Central memory CD4-positive, alpha-beta T cell (primary cell): ENCODE measurements at regions not wholly inside any gene's neighbourhood (a gene's known extent, or its start where the extent isn't known, plus 50 kb on each side); places are given as distances from the start of the nearest gene placed in this dataset.

ENCODE experiments used
- DNase-seq: peaks from one replicate; pipeline ENCODE4 v3.0.0; 2022

GRCh38 chr1:5748286-5749225, 243.7 kb downstream of the NPHP4 start:
- DNase-seq: no peak

- DNase-seq: no peak
Measured at GRCh38 chr1:5747426-5748285, 244.6 kb downstream of the NPHP4 start.

- no peak for DNase-seq
Measured at GRCh38 chr1:5746611-5747425, 245.4 kb downstream of the NPHP4 start.

- DNase-seq: peak; percentile 46
Measured at GRCh38 chr1:5745800-5746610, 246.2 kb downstream of the NPHP4 start.

GRCh38 chr1:5744911-5745799, 247.1 kb downstream of the NPHP4 start:
- DNase-seq: no peak

GRCh38 chr1:5744341-5744740, 247.9 kb downstream of the NPHP4 start:
- no peak for DNase-seq

GRCh38 chr1:5743435-5744095, 248.7 kb downstream of the NPHP4 start:
- no peak for DNase-seq

GRCh38 chr1:5742801-5743200, 249.4 kb downstream of the NPHP4 start:
- no peak for DNase-seq

GRCh38 chr1:5742032-5742431, 250.2 kb downstream of the NPHP4 start:
- DNase-seq: no peak

GRCh38 chr1:5740865-5741860, 251.1 kb downstream of the NPHP4 start:
- no peak for DNase-seq

GRCh38 chr1:5740450-5740849, 251.8 kb downstream of the NPHP4 start:
- DNase-seq: no peak

- no peak for DNase-seq
Measured at GRCh38 chr1:5739561-5740078, 252.6 kb downstream of the NPHP4 start.

- DNase-seq: no peak
Measured at GRCh38 chr1:5738911-5739462, 253.2 kb downstream of the NPHP4 start.

GRCh38 chr1:5737081-5737480, 255.1 kb downstream of the NPHP4 start:
- no peak for DNase-seq

- DNase-seq: no peak
Measured at GRCh38 chr1:5734996-5735395, 257.2 kb downstream of the NPHP4 start.

GRCh38 chr1:5734414-5734813, 257.8 kb downstream of the NPHP4 start:
- DNase-seq: no peak

- DNase-seq: no peak
Measured at GRCh38 chr1:5733596-5733995, 258.6 kb downstream of the NPHP4 start.

GRCh38 chr1:5731110-5731423, 261.2 kb downstream of the NPHP4 start:
- DNase-seq: no peak
